ENCODE measurements at regions not wholly inside any gene's neighbourhood (a gene's known extent, or its start where the extent isn't known, plus 50 kb on each side); places are given as distances from the start of the nearest gene placed in this dataset.

- Mint-ChIP-seq H3K9me3 (no peaks in the 10 kb centered on the region), H3K27ac (no peak overlapping the region), H3K36me3 (ENCODE audit: low read depth) (no peaks in the 10 kb centered on the region), H3K4me3 (no peak overlapping the region), H3K27me3 (peaks cover 33% of the 10 kb centered on the region), H3K4me1 (no peaks in the 10 kb centered on the region)
- ATAC-seq (no peak), DNase-seq (no peak)
Measured at GRCh38 chr2:176612736-176613135, 343.5 kb downstream of the MTX2 start.

- no peak for DNase-seq
- H3K4me1 Mint-ChIP-seq: no peaks in the 10 kb centered on the region
- no peak overlapping the region for H3K27ac Mint-ChIP-seq
- H3K4me3 Mint-ChIP-seq: no peak overlapping the region
- no peak for ATAC-seq
- peaks cover 33% of the 10 kb centered on the region for H3K27me3 Mint-ChIP-seq
- H3K9me3 Mint-ChIP-seq: no peaks in the 10 kb centered on the region
- H3K36me3 Mint-ChIP-seq (ENCODE audit: low read depth): no peaks in the 10 kb centered on the region
Measured at GRCh38 chr2:176613323-176613987, 344.2 kb downstream of the MTX2 start.

- peaks cover 33% of the 10 kb centered on the region for H3K27me3 Mint-ChIP-seq
- H3K9me3 Mint-ChIP-seq: no peaks in the 10 kb centered on the region
- H3K4me3 Mint-ChIP-seq: no peak overlapping the region
- H3K4me1 Mint-ChIP-seq: no peaks in the 10 kb centered on the region
- ATAC-seq: no peak
- H3K27ac Mint-ChIP-seq: no peak overlapping the region
- H3K36me3 Mint-ChIP-seq (ENCODE audit: low read depth): no peaks in the 10 kb centered on the region
- no peak for DNase-seq
Measured at GRCh38 chr2:176614049-176614448, 344.8 kb downstream of the MTX2 start.

GRCh38 chr2:176614930-176615329, 345.7 kb downstream of the MTX2 start:
- DNase-seq (no peak), ATAC-seq (no peak)
- H3K36me3 Mint-ChIP-seq (ENCODE audit: low read depth): no peaks in the 10 kb centered on the region
- H3K9me3 Mint-ChIP-seq: no peaks in the 10 kb centered on the region
- no peaks in the 10 kb centered on the region for H3K4me1 Mint-ChIP-seq
- no peak overlapping the region for H3K4me3 Mint-ChIP-seq
- H3K27ac Mint-ChIP-seq: no peak overlapping the region
- peaks cover 30% of the 10 kb centered on the region for H3K27me3 Mint-ChIP-seq

GRCh38 chr2:176619504-176619903, 350.3 kb downstream of the MTX2 start:
- Mint-ChIP-seq H3K27me3 (peaks cover 14% of the 10 kb centered on the region), H3K4me3 (no peak overlapping the region)

GRCh38 chr2:176621350-176621749, 352.1 kb downstream of the MTX2 start:
- Mint-ChIP-seq H3K4me1 (no peaks in the 10 kb centered on the region), H3K4me3 (no peak overlapping the region), H3K36me3 (ENCODE audit: low read depth) (no peaks in the 10 kb centered on the region), H3K27ac (no peak overlapping the region), H3K9me3 (no peaks in the 10 kb centered on the region), H3K27me3 (peaks cover 21% of the 10 kb centered on the region)
- ATAC-seq (no peak), DNase-seq (no peak)

More at GRCh38 chr2:176619504-176619903, 350.3 kb downstream of the MTX2 start:
- ATAC-seq: no peak
- Mint-ChIP-seq H3K9me3 (no peaks in the 10 kb centered on the region), H3K36me3 (ENCODE audit: low read depth) (no peaks in the 10 kb centered on the region), H3K27ac (no peak overlapping the region), H3K4me1 (no peaks in the 10 kb centered on the region)
- DNase-seq: no peak

- H3K27ac Mint-ChIP-seq: no peak overlapping the region
- H3K27me3 Mint-ChIP-seq: peaks cover 22% of the 10 kb centered on the region
- H3K9me3 Mint-ChIP-seq: no peaks in the 10 kb centered on the region
- no peaks in the 10 kb centered on the region for H3K4me1 Mint-ChIP-seq
- ATAC-seq (no peak), DNase-seq (no peak)
- H3K4me3 Mint-ChIP-seq: no peak overlapping the region
- H3K36me3 Mint-ChIP-seq (ENCODE audit: low read depth): no peaks in the 10 kb centered on the region
Measured at GRCh38 chr2:176622792-176623191, 353.6 kb downstream of the MTX2 start.

GRCh38 chr2:176626796-176627195, 357.6 kb downstream of the MTX2 start:
- Mint-ChIP-seq H3K4me3 (no peak overlapping the region), H3K36me3 (ENCODE audit: low read depth) (no peaks in the 10 kb centered on the region), H3K27ac (no peak overlapping the region), H3K4me1 (no peaks in the 10 kb centered on the region), H3K9me3 (no peaks in the 10 kb centered on the region), H3K27me3 (peaks cover 41% of the 10 kb centered on the region)
- ATAC-seq (no peak), DNase-seq (no peak)

GRCh38 chr2:176628438-176628837, 359.2 kb downstream of the MTX2 start:
- ATAC-seq (no peak), DNase-seq (no peak)
- Mint-ChIP-seq H3K27me3 (peaks cover 42% of the 10 kb centered on the region), H3K4me3 (no peak overlapping the region), H3K9me3 (no peaks in the 10 kb centered on the region), H3K27ac (no peak overlapping the region), H3K36me3 (ENCODE audit: low read depth) (no peaks in the 10 kb centered on the region), H3K4me1 (no peaks in the 10 kb centered on the region)

GRCh38 chr2:176633754-176634153, 364.5 kb downstream of the MTX2 start:
- H3K9me3 Mint-ChIP-seq: no peaks in the 10 kb centered on the region
- no peaks in the 10 kb centered on the region for H3K36me3 Mint-ChIP-seq (ENCODE audit: low read depth)
- H3K4me3 Mint-ChIP-seq: no peak overlapping the region
- ATAC-seq: no peak
- DNase-seq: no peak
- peaks cover 44% of the 10 kb centered on the region for H3K27me3 Mint-ChIP-seq
- H3K27ac Mint-ChIP-seq: no peak overlapping the region
- H3K4me1 Mint-ChIP-seq: peaks cover 4% of the 10 kb centered on the region

- DNase-seq (no peak), ATAC-seq (no peak)
- Mint-ChIP-seq H3K27me3 (peaks cover 58% of the 10 kb centered on the region), H3K36me3 (ENCODE audit: low read depth) (no peaks in the 10 kb centered on the region), H3K4me1 (peaks cover 4% of the 10 kb centered on the region), H3K9me3 (no peaks in the 10 kb centered on the region), H3K27ac (no peak overlapping the region), H3K4me3 (no peak overlapping the region)
Measured at GRCh38 chr2:176636401-176636800, 367.2 kb downstream of the MTX2 start.

GRCh38 chr2:176637142-176637485, 367.9 kb downstream of the MTX2 start:
- peaks cover 62% of the 10 kb centered on the region for H3K27me3 Mint-ChIP-seq
- no peak for ATAC-seq
- H3K27ac Mint-ChIP-seq: no peak overlapping the region
- H3K9me3 Mint-ChIP-seq: no peaks in the 10 kb centered on the region
- H3K4me3 Mint-ChIP-seq: peak overlapping the region; percentile 54
- no peaks in the 10 kb centered on the region for H3K36me3 Mint-ChIP-seq (ENCODE audit: low read depth)
- DNase-seq: no peak
- H3K4me1 Mint-ChIP-seq: peaks cover 4% of the 10 kb centered on the region

- ATAC-seq: no peak
Measured at GRCh38 chr2:176637486-176638166, 368.4 kb downstream of the MTX2 start.

GRCh38 chr2:176638167-176639015, 369.1 kb downstream of the MTX2 start:
- DNase-seq (peak; percentile 71), ATAC-seq (peak; percentile 78)
- H3K27me3 Mint-ChIP-seq: peaks cover 68% of the 10 kb centered on the region

More at GRCh38 chr2:176637486-176638166, 368.4 kb downstream of the MTX2 start:
- no peak overlapping the region for H3K27ac Mint-ChIP-seq
- peaks cover 4% of the 10 kb centered on the region for H3K4me1 Mint-ChIP-seq
- H3K27me3 Mint-ChIP-seq: peaks cover 62% of the 10 kb centered on the region
- no peaks in the 10 kb centered on the region for H3K36me3 Mint-ChIP-seq (ENCODE audit: low read depth)
- DNase-seq: peak; percentile 6
- peak overlapping the region; percentile 58 for H3K4me3 Mint-ChIP-seq
- no peaks in the 10 kb centered on the region for H3K9me3 Mint-ChIP-seq

GRCh38 chr2:176639016-176639343, 369.7 kb downstream of the MTX2 start:
- peaks cover 68% of the 10 kb centered on the region for H3K27me3 Mint-ChIP-seq
- H3K9me3 Mint-ChIP-seq: no peaks in the 10 kb centered on the region
- no peak overlapping the region for H3K4me3 Mint-ChIP-seq
- no peaks in the 10 kb centered on the region for H3K36me3 Mint-ChIP-seq (ENCODE audit: low read depth)
- H3K27ac Mint-ChIP-seq: no peak overlapping the region
- no peak for DNase-seq
- H3K4me1 Mint-ChIP-seq: peaks cover 4% of the 10 kb centered on the region
- ATAC-seq: no peak

More at GRCh38 chr2:176638167-176639015, 369.1 kb downstream of the MTX2 start:
- Mint-ChIP-seq H3K4me1 (peaks cover 4% of the 10 kb centered on the region), H3K36me3 (ENCODE audit: low read depth) (no peaks in the 10 kb centered on the region), H3K27ac (no peak overlapping the region), H3K4me3 (peak overlapping the region; percentile 58), H3K9me3 (no peaks in the 10 kb centered on the region)
